Suprapubic skin (tissue), 4 donors: ENCODE measurements at regions not wholly inside any gene's neighbourhood (a gene's known extent, or its start where the extent isn't known, plus 50 kb on each side); places are given as distances from the start of the nearest gene placed in this dataset.
"Not testable (repeated sequence)": the region's sequence is repeated elsewhere in the genome, so short reads cannot be mapped to it uniquely, and the experiment has no call there.

ENCODE experiments used
- CTCF ChIP-seq, 2 donors: fragments of 200-600 bp in 1 of 2; fragments of 450-650 bp in 1 of 2; sonication (generic) in 1 of 2; IDR thresholded peaks; one replicate each; pipeline ENCODE4 v1.5.1; 2016 to 2019; ENCODE audit warnings: antibody characterized with exemption in 2 of 2, mild to moderate bottlenecking in 1 of 2, moderate library complexity in 1 of 2
- POLR2A ChIP-seq, 2 donors: fragments of 450-650 bp; IDR thresholded peaks; one replicate each; pipeline ENCODE4 v1.6.1; 2017; ENCODE audit warnings: antibody characterized with exemption in 2 of 2, mild to moderate bottlenecking in 2 of 2, moderate library complexity in 2 of 2
- POLR2AphosphoS5 ChIP-seq, 3 donors: sonication (generic); formaldehyde crosslinking; IDR thresholded peaks; one replicate each; pipeline ENCODE4 v1.6.1; 2017; ENCODE audit warnings: antibody characterized with exemption in 3 of 3

- not testable (repeated sequence) for TF ChIP-seq CTCF, POLR2A, POLR2AphosphoS5 (IDR thresholded peaks at IDR 0.05)
These were observed 112.1 kb downstream of the LHX2 start for GRCh38 chr9:124123621-124124020.
